HG02571 (cell line): ENCODE measurements at regions not wholly inside any gene's neighbourhood (a gene's known extent, or its start where the extent isn't known, plus 50 kb on each side); places are given as distances from the start of the nearest gene placed in this dataset.
"Not testable (repeated sequence)": the region's sequence is repeated elsewhere in the genome, so short reads cannot be mapped to it uniquely, and the experiment has no call there.

Experiments
- ATAC-seq: cut with Tn5 transposase; IDR thresholded peaks from one replicate; pipeline ENCODE4 v1.9.1; 2021; ENCODE audit warnings: mild to moderate bottlenecking, moderate library complexity; ENCODE audit not compliant: unreplicated experiment

- no peak for ATAC-seq
Observed at GRCh38 chr5:91632871-91633270, 249.8 kb upstream of the ARRDC3 start.

GRCh38 chr5:91611746-91612145, 228.6 kb upstream of the ARRDC3 start:
- no peak for ATAC-seq

- no peak for ATAC-seq
Observed at GRCh38 chr5:91607675-91608074, 224.6 kb upstream of the ARRDC3 start.

- ATAC-seq: no peak
Observed at GRCh38 chr5:91599863-91600262, 216.7 kb upstream of the ARRDC3 start.

GRCh38 chr5:91598216-91598615, 215.1 kb upstream of the ARRDC3 start:
- ATAC-seq: no peak

- no peak for ATAC-seq
Observed at GRCh38 chr5:91595424-91595823, 212.3 kb upstream of the ARRDC3 start.

GRCh38 chr5:91591076-91591475, 208.0 kb upstream of the ARRDC3 start:
- no peak for ATAC-seq

- no peak for ATAC-seq
Observed at GRCh38 chr5:91586232-91586631, 203.1 kb upstream of the ARRDC3 start.

- ATAC-seq: no peak
Observed at GRCh38 chr5:91584352-91584751, 201.2 kb upstream of the ARRDC3 start.

- ATAC-seq: not testable (repeated sequence)
Observed at GRCh38 chr5:91566012-91566411, 182.9 kb upstream of the ARRDC3 start.

- no peak for ATAC-seq
Observed at GRCh38 chr5:91562922-91563321, 179.8 kb upstream of the ARRDC3 start.

GRCh38 chr5:91541696-91542095, 158.6 kb upstream of the ARRDC3 start:
- no peak for ATAC-seq

GRCh38 chr5:91538179-91538578, 155.1 kb upstream of the ARRDC3 start:
- no peak for ATAC-seq

- no peak for ATAC-seq
Observed at GRCh38 chr5:91535499-91535898, 152.4 kb upstream of the ARRDC3 start.

- no peak for ATAC-seq
Observed at GRCh38 chr5:91534332-91534731, 151.2 kb upstream of the ARRDC3 start.

GRCh38 chr5:91532779-91533178, 149.7 kb upstream of the ARRDC3 start:
- ATAC-seq: no peak

- ATAC-seq: no peak
Observed at GRCh38 chr5:91532281-91532680, 149.2 kb upstream of the ARRDC3 start.

GRCh38 chr5:91528831-91529230, 145.7 kb upstream of the ARRDC3 start:
- no peak for ATAC-seq

- ATAC-seq: no peak
Observed at GRCh38 chr5:91521785-91522184, 138.7 kb upstream of the ARRDC3 start.

- no peak for ATAC-seq
Observed at GRCh38 chr5:91521334-91521733, 138.2 kb upstream of the ARRDC3 start.

GRCh38 chr5:91514400-91514799, 131.3 kb upstream of the ARRDC3 start:
- no peak for ATAC-seq

- no peak for ATAC-seq
Observed at GRCh38 chr5:91503321-91503720, 120.2 kb upstream of the ARRDC3 start.

GRCh38 chr5:91500758-91501157, 117.6 kb upstream of the ARRDC3 start:
- no peak for ATAC-seq
